Aorta (tissue), 5 donors: ENCODE measurements at regions not wholly inside any gene's neighbourhood (a gene's known extent, or its start where the extent isn't known, plus 50 kb on each side); places are given as distances from the start of the nearest gene placed in this dataset.
"Not testable (repeated sequence)": the region's sequence is repeated elsewhere in the genome, so short reads cannot be mapped to it uniquely, and the experiment has no call there.

Experiments
- ATAC-seq: fragments of 200-7000 bp; cut with Tn5 transposase; one replicate; pipeline ENCODE4 v1.9.1; 2022; ENCODE audit warnings: moderate library complexity; ENCODE audit not compliant: low FRiP score
- DNase-seq, 2 donors: peaks; one replicate each; pipeline ENCODE4 v3.0.0-alpha.2; 2020
- H3K27ac ChIP-seq, 2 donors: one replicate each; pipeline ENCODE4 v1.5.1; 2013; ENCODE audit warnings: low read length in 2 of 2, mild to moderate bottlenecking in 2 of 2, moderate library complexity in 2 of 2, control low read depth in 1 of 2, inconsistent platforms in 1 of 2, low read depth in 1 of 2
- H3K27me3 ChIP-seq, 2 donors: one replicate each; pipeline ENCODE4 v1.6.1; 2013; ENCODE audit warnings: control low read depth in 1 of 2, low read length in 1 of 2, mild to moderate bottlenecking in 1 of 2, moderate library complexity in 1 of 2; ENCODE audit not compliant: insufficient read depth in 2 of 2, control insufficient read depth in 1 of 2
- H3K36me3 ChIP-seq, 2 donors: one replicate each; pipeline ENCODE4 v1.6.1; 2013; ENCODE audit warnings: control low read depth in 1 of 2, low read length in 1 of 2, mild to moderate bottlenecking in 1 of 2; ENCODE audit not compliant: insufficient read depth in 2 of 2, control insufficient read depth in 1 of 2
- H3K4me1 ChIP-seq, 2 donors: one replicate each; pipeline ENCODE4 v1.6.1; 2013; ENCODE audit warnings: low read length in 2 of 2, control low read depth in 1 of 2, mild to moderate bottlenecking in 1 of 2, moderate library complexity in 1 of 2; ENCODE audit not compliant: insufficient read depth in 2 of 2, control insufficient read depth in 1 of 2
- H3K4me3 ChIP-seq, 2 donors: one replicate each; pipeline ENCODE4 v1.5.1; 2013; ENCODE audit warnings: low read length in 2 of 2, control low read depth in 1 of 2, mild to moderate bottlenecking in 1 of 2
- H3K9me3 ChIP-seq: one replicate; pipeline ENCODE4 v1.6.1; 2013; ENCODE audit warnings: mild to moderate bottlenecking, low read length; ENCODE audit not compliant: control insufficient read depth
- WGBS, 2 donors: extraction: QIAGEN DNeasy Blood & Tissue Kit; methylation state at CpG; one replicate each; pipeline ENCODE4 v1.1.7; 2013; 5-methylcytosine and 5-hydroxymethylcytosine counted together
- intact Hi-C, 2 donors: fragments of 100-400 bp; cut with DNase I; formaldehyde crosslinking; loops; one replicate each; pipeline versions ENCODE4 v1.14.2 to v1.15.0; 2022
- donor health status: healthy with polysubstance abuse.
- donor health status: Bipolar disorder and iron deficiency.
- donor health status: DM: no; HTN: no; CAD: no.
- donor health status: DM: no; HTN: no; CAD: no.
- donor health status: DM: yes; HTN: yes; CAD: no.

DNA sequence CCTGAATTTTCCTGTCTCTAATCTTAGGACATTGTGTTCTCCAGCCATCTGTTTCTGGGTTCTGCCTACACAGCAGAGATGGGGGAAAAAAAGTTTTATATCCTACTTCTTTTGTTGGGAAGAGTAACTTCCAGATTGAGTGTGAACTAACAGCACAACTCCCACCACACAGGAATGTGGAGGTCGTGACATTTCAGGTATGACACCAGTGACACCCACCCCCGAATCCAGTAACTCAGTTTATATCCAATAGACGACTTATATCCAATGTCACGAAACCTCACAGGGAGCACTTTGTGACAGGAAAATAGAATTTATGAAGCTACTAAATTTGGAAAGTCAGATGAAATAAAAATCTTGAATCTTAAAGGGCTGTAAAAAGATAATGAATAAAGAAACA lies 211.9 kb upstream of the GRM3 start:
- DNase-seq (no peak), ATAC-seq (no peak)
- Histone ChIP-seq H3K4me3 (no peak overlapping the region), H3K9me3 (no peaks in the 10 kb centered on the region), H3K36me3 (no peaks in the 10 kb centered on the region), H3K27me3 (no peaks in the 10 kb centered on the region), H3K4me1 (no peaks in the 10 kb centered on the region), H3K27ac (no peak overlapping the region)
- intact Hi-C loops: no loop called here
- 66 to 71% methylated on average over 4 of the region's 4 CpGs for WGBS, 2 donors

DNA sequence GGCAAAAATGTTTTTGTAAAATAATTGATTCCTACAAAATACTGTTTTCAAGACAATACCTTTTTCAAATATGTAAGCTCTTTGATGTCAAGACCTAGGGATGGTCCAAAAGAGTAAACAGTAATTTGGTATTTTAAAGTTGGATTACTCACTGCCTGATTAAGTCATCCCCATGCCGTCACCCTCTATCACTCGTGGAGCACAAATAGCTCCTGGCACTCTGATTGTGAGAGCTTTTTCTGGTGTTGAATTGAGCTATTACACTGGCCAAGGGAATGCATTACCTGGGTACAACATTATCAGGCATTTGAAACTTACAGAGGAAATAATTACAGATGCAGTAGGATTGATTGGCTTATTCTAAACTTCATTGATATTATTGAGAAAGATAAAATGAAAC lies 231.9 kb upstream of the GRM3 start:
- Histone ChIP-seq H3K27me3 (no peaks in the 10 kb centered on the region), H3K9me3 (no peaks in the 10 kb centered on the region), H3K4me3 (no peak overlapping the region), H3K36me3 (no peaks in the 10 kb centered on the region), H3K4me1 (no peaks in the 10 kb centered on the region), H3K27ac (no peak overlapping the region)
- WGBS, 2 donors: 43 to 44% methylated on average over 2 of the region's 2 CpGs
- no peak for DNase-seq
- no peak for ATAC-seq
- intact Hi-C loops: no loop called here

DNA sequence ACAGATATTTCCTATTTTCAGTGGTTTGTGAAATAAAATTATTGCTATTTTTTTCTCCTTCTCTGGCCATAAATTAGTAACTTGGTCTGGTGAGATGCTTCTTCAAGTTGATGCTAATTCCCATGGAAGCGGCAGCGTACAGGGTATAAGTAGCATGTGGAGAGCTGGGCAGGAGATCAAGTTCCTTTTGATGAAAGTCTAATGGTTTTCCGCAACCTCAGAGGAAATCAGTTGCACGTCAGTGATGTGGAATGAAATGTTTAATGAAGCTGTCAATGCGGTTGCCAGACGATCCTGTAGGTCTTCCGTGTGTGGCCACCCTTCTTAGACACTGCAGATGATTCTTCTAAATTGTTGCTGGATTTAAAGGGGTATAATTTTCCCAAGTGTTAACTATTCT lies 236.4 kb upstream of the GRM3 start:
- Histone ChIP-seq H3K27me3 (no peaks in the 10 kb centered on the region), H3K4me3 (no peak overlapping the region), H3K36me3 (no peaks in the 10 kb centered on the region), H3K4me1 (no peaks in the 10 kb centered on the region), H3K27ac (no peak overlapping the region), H3K9me3 (no peaks in the 10 kb centered on the region)
- DNase-seq (no peak), ATAC-seq (no peak)
- intact Hi-C loops: no loop called here
- 42 to 64% methylated on average over 7 of the region's 7 CpGs for WGBS, 2 donors

DNA sequence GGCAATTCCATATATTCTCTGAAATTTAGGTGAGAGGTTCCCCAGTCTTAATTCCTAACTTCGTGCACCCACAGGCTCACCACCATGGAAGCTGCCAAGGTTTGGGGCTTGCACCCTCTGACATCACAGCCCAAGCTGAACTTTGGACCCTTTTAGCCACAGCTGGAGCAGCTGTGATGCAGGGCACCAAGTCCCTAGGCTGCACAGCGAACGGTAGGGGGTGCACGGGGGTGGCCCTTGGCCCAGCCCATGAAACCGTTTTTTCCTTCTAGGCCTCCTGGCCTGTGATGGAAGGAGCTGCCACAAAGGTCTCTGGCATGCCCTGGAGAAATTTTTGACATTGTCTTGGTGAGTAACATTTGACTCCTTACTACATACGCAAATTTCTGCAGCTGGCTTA lies 251.9 kb upstream of the GRM3 start:
- WGBS, 2 donors: 65 to 66% methylated on average over 6 of the region's 6 CpGs
- no peaks in the 10 kb centered on the region for H3K9me3 ChIP-seq
- no peaks in the 10 kb centered on the region for H3K27me3 ChIP-seq
- no peak overlapping the region for H3K4me3 ChIP-seq
- DNase-seq (no peak), ATAC-seq (no peak)
- no peaks in the 10 kb centered on the region for H3K4me1 ChIP-seq
- intact Hi-C loops: no loop called here
- H3K27ac ChIP-seq: no peak overlapping the region
- no peaks in the 10 kb centered on the region for H3K36me3 ChIP-seq

DNA sequence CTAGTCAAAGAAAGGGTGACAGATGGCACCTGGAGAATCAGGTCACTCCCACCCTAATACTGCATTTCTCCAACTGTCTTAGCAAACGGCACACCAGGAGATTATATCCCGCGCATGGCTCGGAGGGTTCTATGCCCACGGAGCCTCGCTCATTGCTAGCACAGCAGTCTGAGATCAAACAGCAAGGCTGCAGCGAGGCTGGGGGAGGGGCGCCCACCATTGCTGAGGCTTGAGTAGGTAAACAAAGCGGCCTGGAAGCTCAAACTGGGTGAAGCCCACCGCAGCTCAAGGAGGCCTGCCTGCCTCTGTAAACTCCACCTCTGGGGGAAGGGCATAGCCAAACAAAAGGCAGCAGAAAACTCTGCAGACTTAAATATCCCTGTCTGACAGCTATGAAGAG lies 268.1 kb upstream of the GRM3 start:
- H3K36me3 ChIP-seq, ATAC-seq, DNase-seq, H3K9me3 ChIP-seq, H3K27me3 ChIP-seq, H3K4me1 ChIP-seq, H3K27ac ChIP-seq, intact Hi-C loops, H3K4me3 ChIP-seq: not testable (repeated sequence)
- 85 to 96% methylated on average over 10 of the region's 10 CpGs for WGBS, 2 donors

DNA sequence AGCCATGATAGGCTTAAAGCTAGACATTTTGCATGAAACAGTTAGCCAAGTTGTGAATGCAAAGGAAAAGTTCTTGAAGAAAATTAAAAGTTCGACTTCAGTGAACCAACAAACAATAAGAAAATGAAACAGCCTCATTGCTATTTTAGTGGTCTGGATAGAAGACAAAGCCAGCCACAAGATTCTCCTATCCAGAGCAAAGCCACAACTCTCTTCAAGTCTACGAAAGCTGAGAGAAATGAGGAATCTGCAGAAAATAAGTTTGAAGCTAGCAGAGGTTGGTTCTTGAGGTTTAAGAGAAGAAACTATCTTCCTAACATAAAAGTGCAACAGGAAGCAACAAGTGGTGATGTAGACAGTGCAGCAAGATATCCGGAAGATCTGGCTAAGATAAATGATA lies 271.4 kb upstream of the GRM3 start:
- no peak for ATAC-seq
- 76 to 82% methylated on average over 3 of the region's 3 CpGs for WGBS, 2 donors
- intact Hi-C loops: no loop called here

DNA sequence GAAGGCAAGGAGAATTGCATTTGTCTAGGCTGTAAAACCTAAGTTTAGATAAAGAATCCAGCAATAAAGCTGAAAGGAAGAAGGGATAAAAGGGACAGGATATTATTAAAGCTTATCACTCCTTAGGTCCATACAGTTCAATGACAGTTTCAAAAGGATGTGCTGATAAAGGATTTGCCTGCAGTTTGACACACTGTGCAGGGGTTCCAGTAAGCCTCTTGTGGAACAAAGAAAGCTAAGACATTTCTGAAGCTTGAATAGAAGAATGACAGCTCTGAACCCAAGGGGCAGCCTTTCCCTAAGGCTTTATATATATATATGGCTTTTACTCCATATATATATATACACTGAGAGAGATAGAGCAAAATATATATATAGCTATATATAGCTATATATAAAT lies 276.8 kb upstream of the GRM3 start:
- intact Hi-C loops: no loop called here
- DNase-seq (no peak), ATAC-seq (no peak)
- H3K27me3 ChIP-seq: no peaks in the 10 kb centered on the region
- no peak overlapping the region for H3K4me3 ChIP-seq
- no peaks in the 10 kb centered on the region for H3K4me1 ChIP-seq
- H3K27ac ChIP-seq: no peak overlapping the region
- no peaks in the 10 kb centered on the region for H3K9me3 ChIP-seq
- no peaks in the 10 kb centered on the region for H3K36me3 ChIP-seq

More for the DNA sequence above, 271.4 kb upstream of the GRM3 start:
- H3K27me3 ChIP-seq: no peaks in the 10 kb centered on the region
- H3K4me3 ChIP-seq: no peak overlapping the region
- H3K4me1 ChIP-seq: no peaks in the 10 kb centered on the region
- H3K36me3 ChIP-seq: no peaks in the 10 kb centered on the region
- no peaks in the 10 kb centered on the region for H3K9me3 ChIP-seq
- DNase-seq: no peak
- no peak overlapping the region for H3K27ac ChIP-seq

DNA sequence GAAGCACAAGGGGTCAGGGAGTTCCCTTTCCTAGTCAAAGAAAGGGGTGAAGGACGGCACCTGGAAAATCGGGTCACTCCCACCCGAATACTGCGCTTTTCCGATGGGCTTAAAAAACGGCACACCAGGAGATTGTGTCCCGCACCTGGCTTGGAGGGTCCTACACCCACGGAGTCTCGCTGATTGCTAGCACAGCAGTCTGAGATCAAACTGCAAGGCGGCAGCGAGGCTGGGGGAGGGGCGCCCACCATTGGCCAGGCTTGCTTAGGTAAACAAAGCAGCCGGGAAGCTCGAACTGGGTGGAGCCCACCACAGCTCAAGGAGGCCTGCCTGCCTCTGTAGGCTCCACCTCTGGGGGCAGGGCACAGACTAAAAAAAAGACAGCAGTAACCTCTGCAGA lies 303.3 kb upstream of the GRM3 start:
- H3K36me3 ChIP-seq, H3K4me1 ChIP-seq, H3K4me3 ChIP-seq, DNase-seq, ATAC-seq, H3K9me3 ChIP-seq, H3K27me3 ChIP-seq, H3K27ac ChIP-seq, intact Hi-C loops: not testable (repeated sequence)
- 84 to 89% methylated on average over 11 to 14 of the region's 14 CpGs for WGBS, 2 donors

DNA sequence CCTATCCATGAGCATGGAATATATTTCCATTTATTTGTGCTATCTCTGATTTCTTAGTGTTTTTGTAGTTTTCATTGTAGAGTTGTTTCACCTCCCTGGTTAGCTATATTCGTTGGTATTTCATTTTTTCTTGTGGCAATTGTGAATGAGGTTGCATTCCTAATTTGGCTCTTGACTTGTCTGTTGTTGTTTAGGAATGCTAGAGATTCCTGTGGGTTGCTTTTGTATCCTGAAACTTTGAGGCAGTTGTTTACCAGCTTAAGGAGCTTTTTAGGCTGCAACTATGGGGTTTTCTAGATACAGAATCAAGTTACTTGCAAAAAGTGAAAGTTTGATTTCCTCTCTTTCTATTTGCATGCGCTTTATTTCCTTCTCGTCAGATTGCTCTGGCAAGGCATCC lies 304.7 kb upstream of the GRM3 start:
- H3K27ac ChIP-seq: no peak overlapping the region
- intact Hi-C loops: no loop called here
- no peak for DNase-seq
- H3K4me3 ChIP-seq: no peak overlapping the region
- 78 to 79% methylated on average over 3 of the region's 3 CpGs for WGBS, 2 donors
- H3K27me3 ChIP-seq: no peaks in the 10 kb centered on the region
- no peak for ATAC-seq
- H3K36me3 ChIP-seq: no peaks in the 10 kb centered on the region
- H3K4me1 ChIP-seq: no peaks in the 10 kb centered on the region
- H3K9me3 ChIP-seq: no peaks in the 10 kb centered on the region
